ENCODE measurements at regions not wholly inside any gene's neighbourhood (a gene's known extent, or its start where the extent isn't known, plus 50 kb on each side); places are given as distances from the start of the nearest gene placed in this dataset.

GRCh38 chr5:115402092-115402491, 105.6 kb upstream of the CCDC112 start:
- TF ChIP-seq, protein P1, sequence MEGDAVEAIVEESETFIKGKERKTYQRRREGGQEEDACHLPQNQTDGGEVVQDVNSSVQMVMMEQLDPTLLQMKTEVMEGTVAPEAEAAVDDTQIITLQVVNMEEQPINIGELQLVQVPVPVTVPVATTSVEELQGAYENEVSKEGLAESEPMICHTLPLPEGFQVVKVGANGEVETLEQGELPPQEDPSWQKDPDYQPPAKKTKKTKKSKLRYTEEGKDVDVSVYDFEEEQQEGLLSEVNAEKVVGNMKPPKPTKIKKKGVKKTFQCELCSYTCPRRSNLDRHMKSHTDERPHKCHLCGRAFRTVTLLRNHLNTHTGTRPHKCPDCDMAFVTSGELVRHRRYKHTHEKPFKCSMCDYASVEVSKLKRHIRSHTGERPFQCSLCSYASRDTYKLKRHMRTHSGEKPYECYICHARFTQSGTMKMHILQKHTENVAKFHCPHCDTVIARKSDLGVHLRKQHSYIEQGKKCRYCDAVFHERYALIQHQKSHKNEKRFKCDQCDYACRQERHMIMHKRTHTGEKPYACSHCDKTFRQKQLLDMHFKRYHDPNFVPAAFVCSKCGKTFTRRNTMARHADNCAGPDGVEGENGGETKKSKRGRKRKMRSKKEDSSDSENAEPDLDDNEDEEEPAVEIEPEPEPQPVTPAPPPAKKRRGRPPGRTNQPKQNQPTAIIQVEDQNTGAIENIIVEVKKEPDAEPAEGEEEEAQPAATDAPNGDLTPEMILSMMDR (IDR thresholded peaks at IDR 0.05): no peak
- no peak for TF ChIP-seq EP300 (IDR thresholded peaks at IDR 0.05)
- TF ChIP-seq POLR2A (IDR thresholded peaks at IDR 0.05): no peak
